B cell (primary cell): ENCODE measurements at regions not wholly inside any gene's neighbourhood (a gene's known extent, or its start where the extent isn't known, plus 50 kb on each side); places are given as distances from the start of the nearest gene placed in this dataset.

Source experiments
- ATAC-seq: fragments of 200-7000 bp; cut with Tn5 transposase; one replicate; pipeline ENCODE4 v1.10.0; 2021; ENCODE audit warnings: low read depth, mild to moderate bottlenecking, moderate number of reproducible peaks, moderate library complexity
- CTCF ChIA-PET: fragments of 350-600 bp; sonication (Branson Sonifier 250); formaldehyde crosslinking; loops from one replicate; lab custom pipeline; 2021; ENCODE audit warnings: antibody characterized with exemption, inconsistent platforms; lab: Charles Lee
- POLR2A ChIA-PET: fragments of 350-600 bp; sonication (Branson Sonifier 250); formaldehyde crosslinking; loops from one replicate; lab custom pipeline; 2021; ENCODE audit warnings: antibody characterized with exemption; lab: Charles Lee
- DNase-seq: peaks from one replicate; pipeline ENCODE4 v3.0.0; 2013
- H2AFZ ChIP-seq: 2 replicates; pipeline ENCODE4 v1.6.1; 2012; ENCODE audit warnings: mild to moderate bottlenecking, low read depth, low read length; ENCODE audit not compliant: insufficient read depth, poor library complexity, severe bottlenecking
- H3K27ac ChIP-seq, 2 donors: 1 replicate in 1 of 2; 2 replicates in 1 of 2; pipeline ENCODE4 v1.5.1; 2012 to 2013; ENCODE audit warnings: low read length in 2 of 2, mild to moderate bottlenecking in 2 of 2, moderate library complexity in 1 of 2
- H3K27me3 ChIP-seq, 4 experiments: fragments of 200-600 bp in 1 of 4; sonication (generic) in 1 of 4; replicated peaks in 1 of 4; 1 replicate in 2 of 4; 2 replicates in 2 of 4; pipeline versions ENCODE4 v1.6.1 to v1.7.0; 2013 to 2016; ENCODE audit warnings: low read length in 3 of 4, mild to moderate bottlenecking in 2 of 4, mixed read lengths in 1 of 4, moderate library complexity in 1 of 4; ENCODE audit not compliant: insufficient read depth in 4 of 4, control insufficient read depth in 3 of 4; ENCODE audit errors: control extremely low read depth in 1 of 4
- H3K36me3 ChIP-seq, 2 experiments: replicated peaks in 1 of 2; 1 replicate in 1 of 2; 2 replicates in 1 of 2; pipeline versions ENCODE4 v1.6.1 to v1.7.1; 2013; ENCODE audit warnings: low read length in 1 of 2; ENCODE audit not compliant: insufficient read depth in 2 of 2, control insufficient read depth in 1 of 2; ENCODE audit errors: control extremely low read depth in 1 of 2, extremely low read depth in 1 of 2
- H3K4me1 ChIP-seq, 2 donors: fragments of 200-600 bp in 1 of 2; sonication (generic) in 1 of 2; 1 replicate in 1 of 2; 2 replicates in 1 of 2; pipeline versions ENCODE4 v1.5.1 to v1.6.1; 2013 to 2017; ENCODE audit warnings: low read length in 2 of 2; ENCODE audit not compliant: control insufficient read depth in 2 of 2, insufficient read depth in 2 of 2
- H3K4me2 ChIP-seq: replicated peaks from 2 replicates; pipeline ENCODE3; 2012; ENCODE audit warnings: mild to moderate bottlenecking, low read depth, low read length; ENCODE audit not compliant: poor library complexity, severe bottlenecking
- H3K4me3 ChIP-seq, 5 experiments: fragments of 200-600 bp in 1 of 5; sonication (generic) in 1 of 5; 1 replicate in 3 of 5; 2 replicates in 2 of 5; pipeline versions ENCODE4 v1.5.1 to v1.7.0; 2011 to 2016; ENCODE audit warnings: low read length in 4 of 5, mild to moderate bottlenecking in 4 of 5, low read depth in 2 of 5, control low read depth in 1 of 5, moderate library complexity in 1 of 5; ENCODE audit not compliant: insufficient read depth in 1 of 5; ENCODE audit errors: control extremely low read depth in 1 of 5, extremely low read depth in 1 of 5
- H3K79me2 ChIP-seq: fragments of 200-600 bp; sonication (generic); one replicate; pipeline ENCODE4 v1.6.0; 2016; ENCODE audit warnings: low read length; ENCODE audit not compliant: control insufficient read depth, insufficient read depth
- H3K9ac ChIP-seq: fragments of 200-600 bp; sonication (generic); 2 replicates; pipeline ENCODE4 v1.6.1; 2017; ENCODE audit warnings: mild to moderate bottlenecking, low read length, moderate library complexity
- H3K9me3 ChIP-seq, 3 donors: one replicate each; pipeline versions ENCODE4 v1.6.1 to v1.7.1; 2013; ENCODE audit warnings: low read length in 2 of 3; ENCODE audit not compliant: control insufficient read depth in 2 of 3, insufficient read depth in 1 of 3; ENCODE audit errors: control extremely low read depth in 1 of 3
- H4K20me1 ChIP-seq: 2 replicates; pipeline ENCODE4 v1.6.0; 2012; ENCODE audit warnings: mild to moderate bottlenecking, low read length; ENCODE audit not compliant: insufficient read depth, control insufficient read depth, poor library complexity, severe bottlenecking
- H3K27ac Mint-ChIP-seq: one replicate; pipeline ENCODE4 v1.8.0; 2021; ENCODE audit warnings: mixed read lengths
- H3K27me3 Mint-ChIP-seq: one replicate; pipeline ENCODE4 v1.8.0; 2021; ENCODE audit warnings: mixed read lengths
- H3K4me1 Mint-ChIP-seq: one replicate; pipeline ENCODE4 v1.8.0; 2021; ENCODE audit warnings: mixed read lengths
- H3K4me3 Mint-ChIP-seq: one replicate; pipeline ENCODE4 v1.8.0; 2021; ENCODE audit warnings: mixed read lengths
- H3K9me3 Mint-ChIP-seq: one replicate; pipeline ENCODE4 v1.8.0; 2022; ENCODE audit warnings: mixed read lengths; ENCODE audit not compliant: insufficient read depth
- EZH2 ChIP-seq: IDR thresholded peaks from 2 replicates; pipeline ENCODE4 v1.6.1; 2012; ENCODE audit warnings: borderline replicate concordance, low read depth, mild to moderate bottlenecking, moderate library complexity, low read length; ENCODE audit not compliant: insufficient read depth, poor library complexity, severe bottlenecking
- WGBS: methylation state at CpG from one replicate; pipeline ENCODE4 v1.1.5; 2013; ENCODE audit warnings: missing lambda C conversion rate; ENCODE audit not compliant: insufficient coverage; 5-methylcytosine and 5-hydroxymethylcytosine counted together
- intact Hi-C: fragments of 100-400 bp; cut with micrococcal nuclease; formaldehyde crosslinking; loops from one replicate; pipeline ENCODE4 v1.10.0; 2022
- TF ChIP-seq, protein P1 (sequence below): fragments of 200-600 bp; IDR thresholded peaks from one replicate; pipeline ENCODE4 v1.8.0; 2022; ENCODE audit warnings: antibody characterized with exemption, mild to moderate bottlenecking

DNA sequence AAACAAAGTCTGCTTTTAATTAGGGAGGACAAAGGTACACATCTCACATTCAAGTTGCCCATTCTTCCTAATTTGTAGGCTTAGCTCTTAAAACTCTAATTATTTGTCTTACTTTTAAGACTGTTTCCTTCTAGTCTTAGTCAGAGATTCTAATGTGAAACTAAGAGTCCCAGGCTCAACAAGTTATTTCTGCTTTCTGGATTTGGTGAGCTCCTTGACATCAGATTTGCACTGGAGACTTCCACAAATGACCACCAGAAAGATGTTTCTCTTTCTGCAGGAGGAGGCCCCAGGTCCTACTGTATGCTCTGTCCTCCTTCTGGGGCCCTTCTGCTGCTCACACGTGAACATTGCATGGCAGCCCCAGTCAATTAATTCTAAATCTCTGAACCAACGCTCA lies 194.2 kb upstream of the JUN start:
- H4K20me1 ChIP-seq, result no peaks in the 10 kb centered on the region
- peaks cover 29% of the 10 kb centered on the region for H3K4me1 Mint-ChIP-seq
- H3K4me2 ChIP-seq, result no peak overlapping the region
- H3K27ac Mint-ChIP-seq, result no peak overlapping the region
- H3K27me3 Mint-ChIP-seq, result no peaks in the 10 kb centered on the region
- intact Hi-C loops, result no loop called here
- no peak overlapping the region for H2AFZ ChIP-seq
- no peaks in the 10 kb centered on the region for H3K79me2 ChIP-seq
- H3K4me3 ChIP-seq, result no peak overlapping the region
- no peak for TF ChIP-seq EZH2
- TF ChIP-seq, protein P1, sequence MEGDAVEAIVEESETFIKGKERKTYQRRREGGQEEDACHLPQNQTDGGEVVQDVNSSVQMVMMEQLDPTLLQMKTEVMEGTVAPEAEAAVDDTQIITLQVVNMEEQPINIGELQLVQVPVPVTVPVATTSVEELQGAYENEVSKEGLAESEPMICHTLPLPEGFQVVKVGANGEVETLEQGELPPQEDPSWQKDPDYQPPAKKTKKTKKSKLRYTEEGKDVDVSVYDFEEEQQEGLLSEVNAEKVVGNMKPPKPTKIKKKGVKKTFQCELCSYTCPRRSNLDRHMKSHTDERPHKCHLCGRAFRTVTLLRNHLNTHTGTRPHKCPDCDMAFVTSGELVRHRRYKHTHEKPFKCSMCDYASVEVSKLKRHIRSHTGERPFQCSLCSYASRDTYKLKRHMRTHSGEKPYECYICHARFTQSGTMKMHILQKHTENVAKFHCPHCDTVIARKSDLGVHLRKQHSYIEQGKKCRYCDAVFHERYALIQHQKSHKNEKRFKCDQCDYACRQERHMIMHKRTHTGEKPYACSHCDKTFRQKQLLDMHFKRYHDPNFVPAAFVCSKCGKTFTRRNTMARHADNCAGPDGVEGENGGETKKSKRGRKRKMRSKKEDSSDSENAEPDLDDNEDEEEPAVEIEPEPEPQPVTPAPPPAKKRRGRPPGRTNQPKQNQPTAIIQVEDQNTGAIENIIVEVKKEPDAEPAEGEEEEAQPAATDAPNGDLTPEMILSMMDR, result no peak
- H3K9me3 Mint-ChIP-seq, result no peaks in the 10 kb centered on the region
- no peak overlapping the region for H3K9ac ChIP-seq
- ChIA-PET CTCF (no interaction called here), POLR2A (no interaction called here)
- no peaks in the 10 kb centered on the region for H3K27me3 ChIP-seq
- no peak overlapping the region for H3K27ac ChIP-seq
- no peaks in the 10 kb centered on the region for H3K36me3 ChIP-seq
- DNase-seq, result no peak
- H3K4me1 ChIP-seq, result peaks cover 20 to 24% of the 10 kb centered on the region in 2 donors
- no peak overlapping the region for H3K4me3 Mint-ChIP-seq
- 93% methylated on average over 2 of the region's 2 CpGs for WGBS
- no peaks in the 10 kb centered on the region for H3K9me3 ChIP-seq
- ATAC-seq, result no peak

DNA sequence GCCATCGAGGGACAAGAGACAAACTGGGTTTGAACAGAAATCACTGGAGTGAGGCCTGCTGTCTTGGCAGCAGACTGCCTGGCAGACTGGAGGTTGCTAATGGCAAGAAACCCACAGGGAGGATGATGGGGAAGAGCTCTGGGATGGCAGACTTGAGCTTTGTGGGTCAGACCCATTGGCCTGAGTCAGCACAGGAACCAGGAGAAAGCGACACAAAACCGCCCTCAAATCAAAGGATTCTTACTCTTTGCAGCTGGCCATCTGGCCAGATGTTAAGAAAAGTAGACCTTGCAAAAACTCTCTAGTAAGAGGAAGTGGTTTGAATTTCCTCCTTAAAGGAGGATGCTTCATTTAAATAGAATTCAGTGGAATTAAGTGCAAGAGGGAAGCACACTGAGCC lies 195.2 kb upstream of the JUN start:
- no peaks in the 10 kb centered on the region for H3K27me3 Mint-ChIP-seq
- Histone ChIP-seq H3K4me1 (peaks cover 20 to 24% of the 10 kb centered on the region in 2 donors), H3K27me3 (no peaks in the 10 kb centered on the region), H3K9ac (no peak overlapping the region), H3K27ac (no peak overlapping the region), H3K79me2 (no peaks in the 10 kb centered on the region), H3K9me3 (no peaks in the 10 kb centered on the region), H2AFZ (no peak overlapping the region), H3K4me2 (peak overlapping the region; percentile 28), H3K4me3 (no peak overlapping the region), H4K20me1 (no peaks in the 10 kb centered on the region), H3K36me3 (no peaks in the 10 kb centered on the region)
- intact Hi-C loops, result no loop called here
- no peak overlapping the region for H3K4me3 Mint-ChIP-seq
- H3K4me1 Mint-ChIP-seq, result peaks cover 27% of the 10 kb centered on the region
- H3K9me3 Mint-ChIP-seq, result no peaks in the 10 kb centered on the region
- no peak for DNase-seq
- ChIA-PET POLR2A (no interaction called here), CTCF (interaction anchor here (0.6 to 1.2 kb wide), 2 partner anchors 9 to 51 kb away, joined by 3 read pairs; no protein-coding TSS in a partner anchor)
- H3K27ac Mint-ChIP-seq, result peak overlapping the region; percentile 59
- TF ChIP-seq, protein P1, result no peak
- no peak for TF ChIP-seq EZH2
- ATAC-seq, result no peak
- 58% methylated on average over 1 of the region's 3 CpGs for WGBS
